HG03565 (cell line): ENCODE measurements at regions not wholly inside any gene's neighbourhood (a gene's known extent, or its start where the extent isn't known, plus 50 kb on each side); places are given as distances from the start of the nearest gene placed in this dataset.
A peak's percentile ranks its signal among the peaks of the same experiment; 100 is the strongest.

Source experiments
- ATAC-seq: cut with Tn5 transposase; IDR thresholded peaks from one replicate; pipeline ENCODE4 v1.9.1; 2021; ENCODE audit warnings: mild to moderate bottlenecking, moderate library complexity; ENCODE audit not compliant: unreplicated experiment

DNA sequence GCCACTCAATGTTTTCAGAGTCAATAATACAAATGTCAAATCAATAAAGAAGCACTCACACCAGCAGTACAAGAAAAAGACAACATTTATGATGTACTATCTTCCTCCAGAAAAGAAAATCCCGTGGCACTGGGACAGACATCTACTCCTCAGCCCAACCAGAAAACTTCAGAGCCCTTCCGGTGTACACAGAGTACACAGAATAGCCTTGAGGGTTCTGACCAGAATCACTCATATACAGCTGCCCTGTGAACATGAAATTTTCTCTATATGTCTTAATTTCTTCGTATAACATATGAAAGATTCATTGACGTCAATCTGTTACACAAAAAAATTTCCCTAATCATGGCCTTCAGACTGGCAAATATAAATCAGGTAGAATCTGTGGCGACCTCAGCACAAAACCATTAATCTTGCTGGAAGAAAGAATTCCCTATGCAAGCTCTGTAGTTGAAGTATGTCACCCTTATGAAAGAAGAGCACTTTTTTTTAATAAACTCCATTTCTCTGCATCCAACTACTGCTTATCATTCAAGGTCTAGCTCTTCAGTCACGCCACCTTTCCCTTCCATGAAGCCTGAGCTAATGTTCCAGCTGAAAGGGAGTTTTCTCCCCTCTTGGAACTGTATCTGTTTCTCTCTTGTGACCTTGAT, 53.8 kb upstream of the PLAAT1 start:
- no peak for ATAC-seq

DNA sequence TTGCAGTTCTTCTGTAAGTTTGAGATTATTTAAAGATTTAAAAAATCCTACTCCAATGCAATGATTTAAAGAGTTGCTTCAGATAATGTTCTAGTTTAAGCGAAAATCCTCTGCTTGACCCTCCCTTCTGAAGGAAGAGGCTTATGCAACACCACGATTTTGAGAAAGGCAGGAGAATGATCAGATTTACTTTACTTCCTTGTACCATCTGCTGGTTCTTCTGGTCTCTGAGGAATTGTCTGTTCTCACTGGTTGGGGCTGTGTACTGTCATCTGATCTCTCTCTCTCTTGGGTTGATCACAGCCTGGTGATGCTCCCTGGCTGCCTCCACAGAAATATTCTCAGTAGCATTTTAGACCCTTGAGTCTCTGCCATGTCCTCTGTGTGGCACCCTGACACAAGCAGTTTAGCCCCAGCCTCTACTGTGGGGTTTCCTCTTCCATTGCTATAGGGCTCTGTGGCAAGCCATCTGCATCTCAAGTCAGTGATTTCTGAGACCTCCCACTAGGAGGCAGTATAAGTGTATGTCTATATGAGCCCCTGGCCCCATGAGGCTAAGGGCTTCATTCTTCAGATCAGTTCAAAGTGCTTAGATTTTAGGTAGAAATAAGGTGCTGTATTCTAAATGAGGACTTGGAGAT, 50.8 kb upstream of the PLAAT1 start:
- peak; percentile 70 for ATAC-seq
